ENCODE measurements at regions not wholly inside any gene's neighbourhood (a gene's known extent, or its start where the extent isn't known, plus 50 kb on each side); places are given as distances from the start of the nearest gene placed in this dataset.

DNA sequence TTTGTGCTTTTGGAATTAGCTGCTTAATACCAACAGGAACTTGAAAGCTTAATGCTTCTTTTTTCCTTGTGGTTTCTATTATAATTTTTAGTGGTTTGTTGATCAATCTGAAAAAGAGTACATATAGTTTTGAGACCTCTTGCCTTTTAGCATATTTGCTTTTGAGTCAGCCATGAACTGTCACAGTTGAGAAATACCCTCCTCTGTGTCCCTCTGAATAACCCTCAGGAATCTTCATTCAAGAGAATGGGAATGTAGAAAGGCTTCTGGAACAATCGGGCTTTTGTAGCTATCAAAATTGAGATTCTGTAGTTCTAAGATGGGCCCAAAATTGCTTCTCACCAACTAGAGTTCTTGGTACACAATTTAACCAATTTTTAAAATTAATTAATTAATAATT is 451.1 kb upstream of the TRIB2 start:
- H3K4me3 ChIP-seq (ENCODE audit: low read depth in 1 of 3, low read length in 3 of 3), result no peak overlapping the region
- H3K27me3 ChIP-seq (ENCODE audit: control insufficient read depth in 3 of 3, insufficient read depth in 3 of 3, low read length in 3 of 3), result no peaks in the 10 kb centered on the region
- DNase-seq (no peak), FAIRE-seq (no peak)
- no peak overlapping the region for H3K27ac ChIP-seq (ENCODE audit: low read depth in 1 of 3, low read length in 2 of 3)
- H3K9me3 ChIP-seq (ENCODE audit: control insufficient read depth in 2 of 2, insufficient read depth in 1 of 2, low read depth in 1 of 2, low read length in 1 of 2), result no peaks in the 10 kb centered on the region
- no peaks in the 10 kb centered on the region for H3K4me1 ChIP-seq (ENCODE audit: control insufficient read depth in 3 of 3, insufficient read depth in 2 of 3, low read depth in 1 of 3, low read length in 2 of 3)
- 76 to 94% (median 81%) methylated on average over 1 of the region's 1 CpG for WGBS, 3 donors
- H3K36me3 ChIP-seq (ENCODE audit: control insufficient read depth in 3 of 3, insufficient read depth in 2 of 3, low read depth in 1 of 3, low read length in 3 of 3), result no peaks in the 10 kb centered on the region

DNA sequence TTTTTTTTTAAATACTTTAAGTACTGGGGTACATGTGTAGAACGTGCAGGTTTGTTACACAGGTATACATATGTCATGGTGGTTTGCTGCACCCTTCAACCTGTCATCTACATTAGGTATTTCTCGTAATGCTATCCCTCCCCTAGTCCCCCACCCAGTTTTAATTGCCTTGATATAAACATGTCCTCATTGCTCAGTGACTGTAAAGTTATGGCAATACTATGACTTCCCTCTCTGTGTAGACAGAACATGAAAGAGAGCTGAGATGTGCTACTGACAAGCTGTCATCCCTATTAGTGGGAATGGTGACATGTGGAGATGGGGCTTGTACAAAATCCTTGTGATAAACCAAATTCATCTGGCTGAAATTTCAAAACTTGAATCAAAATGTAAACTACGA is 449.7 kb upstream of the TRIB2 start:
- H3K27ac ChIP-seq (ENCODE audit: low read depth in 1 of 3, low read length in 2 of 3), result no peak overlapping the region
- H3K36me3 ChIP-seq (ENCODE audit: control insufficient read depth in 3 of 3, insufficient read depth in 2 of 3, low read depth in 1 of 3, low read length in 3 of 3), result no peaks in the 10 kb centered on the region
- H3K27me3 ChIP-seq (ENCODE audit: control insufficient read depth in 3 of 3, insufficient read depth in 3 of 3, low read length in 3 of 3), result no peaks in the 10 kb centered on the region
- FAIRE-seq, result no peak
- DNase-seq, result no peak
- H3K9me3 ChIP-seq (ENCODE audit: control insufficient read depth in 2 of 2, insufficient read depth in 1 of 2, low read depth in 1 of 2, low read length in 1 of 2), result no peaks in the 10 kb centered on the region
- WGBS, 3 donors, result 74 to 89% (median 75%) methylated on average over 3 of the region's 3 CpGs
- H3K4me1 ChIP-seq (ENCODE audit: control insufficient read depth in 3 of 3, insufficient read depth in 2 of 3, low read depth in 1 of 3, low read length in 2 of 3), result no peaks in the 10 kb centered on the region
- no peak overlapping the region for H3K4me3 ChIP-seq (ENCODE audit: low read depth in 1 of 3, low read length in 3 of 3)

DNA sequence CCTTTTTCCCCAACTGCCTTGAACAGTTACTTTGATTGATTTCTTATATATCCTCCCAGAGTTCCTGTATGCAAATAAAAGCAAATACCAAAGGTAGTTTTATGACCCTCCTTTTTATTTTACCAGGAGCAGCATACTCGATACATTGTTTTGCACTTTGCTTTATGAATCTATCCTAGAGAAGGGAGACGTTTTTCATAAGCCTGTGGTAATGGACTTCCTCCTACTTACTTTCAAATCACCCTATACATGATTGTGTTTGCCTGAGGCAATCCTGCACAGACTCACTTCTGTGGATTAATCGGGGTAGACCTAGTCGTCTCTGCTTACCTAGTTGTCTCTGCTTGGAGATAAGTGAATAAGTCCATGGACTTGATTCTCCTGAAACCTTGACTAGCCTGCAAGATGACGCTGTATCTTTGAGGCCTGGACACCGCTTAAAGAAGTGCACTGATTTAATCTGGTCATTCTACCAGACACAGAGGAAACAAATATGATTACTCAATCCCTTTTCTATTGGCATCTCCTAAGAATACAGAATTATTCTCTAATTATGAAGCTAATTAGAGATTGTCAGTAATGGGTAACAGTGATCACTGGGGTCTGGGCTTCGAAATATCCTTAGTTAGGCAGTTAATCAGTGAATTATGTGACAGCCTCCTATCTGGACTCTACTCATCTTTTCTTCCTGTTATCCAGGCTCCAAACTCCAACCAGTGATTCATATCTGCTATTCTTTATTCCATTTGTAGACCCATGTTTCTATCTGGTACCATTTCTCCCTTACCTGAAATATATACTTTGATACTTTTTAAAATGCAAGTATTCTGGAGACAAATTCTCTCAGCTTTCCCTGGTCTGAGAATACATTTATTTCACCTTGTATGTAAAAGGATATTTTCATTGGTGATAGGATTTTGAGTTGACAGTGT is 447.4 kb upstream of the TRIB2 start:
- WGBS, 3 donors, result 55 to 72% (median 69%) methylated on average over 7 of the region's 7 CpGs
- Histone ChIP-seq H3K27me3 (ENCODE audit: control insufficient read depth in 3 of 3, insufficient read depth in 3 of 3, low read length in 3 of 3) (no peaks in the 10 kb centered on the region), H3K27ac (ENCODE audit: low read depth in 1 of 3, low read length in 2 of 3) (no peak overlapping the region), H3K4me1 (ENCODE audit: control insufficient read depth in 3 of 3, insufficient read depth in 2 of 3, low read depth in 1 of 3, low read length in 2 of 3) (no peaks in the 10 kb centered on the region), H3K36me3 (ENCODE audit: control insufficient read depth in 3 of 3, insufficient read depth in 2 of 3, low read depth in 1 of 3, low read length in 3 of 3) (no peaks in the 10 kb centered on the region), H3K4me3 (ENCODE audit: low read depth in 1 of 3, low read length in 3 of 3) (no peak overlapping the region), H3K9me3 (ENCODE audit: control insufficient read depth in 2 of 2, insufficient read depth in 1 of 2, low read depth in 1 of 2, low read length in 1 of 2) (no peaks in the 10 kb centered on the region)
- FAIRE-seq (no peak), DNase-seq (no peak)

GRCh38 chr2:12270876-12271588 is 445.7 kb upstream of the TRIB2 start:
- FAIRE-seq (no peak), DNase-seq (no peak)
- WGBS, 3 donors, result 31 to 56% (median 47%) methylated on average over 4 of the region's 4 CpGs
- Histone ChIP-seq H3K27me3 (ENCODE audit: control insufficient read depth in 3 of 3, insufficient read depth in 3 of 3, low read length in 3 of 3) (no peaks in the 10 kb centered on the region), H3K36me3 (ENCODE audit: control insufficient read depth in 3 of 3, insufficient read depth in 2 of 3, low read depth in 1 of 3, low read length in 3 of 3) (no peaks in the 10 kb centered on the region), H3K9me3 (ENCODE audit: control insufficient read depth in 2 of 2, insufficient read depth in 1 of 2, low read depth in 1 of 2, low read length in 1 of 2) (no peaks in the 10 kb centered on the region), H3K27ac (ENCODE audit: low read depth in 1 of 3, low read length in 2 of 3) (no peak overlapping the region), H3K4me1 (ENCODE audit: control insufficient read depth in 3 of 3, insufficient read depth in 2 of 3, low read depth in 1 of 3, low read length in 2 of 3) (no peaks in the 10 kb centered on the region), H3K4me3 (ENCODE audit: low read depth in 1 of 3, low read length in 3 of 3) (no peak overlapping the region)

DNA sequence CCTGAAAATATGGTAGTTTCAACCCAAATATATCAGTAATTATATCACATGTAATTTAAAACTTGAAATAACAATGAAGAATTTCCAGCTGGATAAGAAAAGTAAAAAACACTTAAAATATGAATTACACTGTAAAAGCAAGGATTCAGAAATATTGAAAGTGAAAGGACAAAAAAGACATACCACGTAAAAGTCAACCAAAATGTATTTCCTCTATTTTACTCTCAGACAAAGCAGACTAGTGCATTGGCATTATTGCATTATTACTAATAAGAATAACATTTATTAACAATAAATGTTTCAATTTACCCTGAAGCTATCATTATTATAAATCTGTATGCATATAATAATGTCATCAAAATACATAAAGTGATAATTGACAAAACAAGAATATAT is 445.1 kb upstream of the TRIB2 start:
- no peak overlapping the region for H3K27ac ChIP-seq (ENCODE audit: low read depth in 1 of 3, low read length in 2 of 3)
- no peaks in the 10 kb centered on the region for H3K36me3 ChIP-seq (ENCODE audit: control insufficient read depth in 3 of 3, insufficient read depth in 2 of 3, low read depth in 1 of 3, low read length in 3 of 3)
- H3K4me1 ChIP-seq (ENCODE audit: control insufficient read depth in 3 of 3, insufficient read depth in 2 of 3, low read depth in 1 of 3, low read length in 2 of 3), result no peaks in the 10 kb centered on the region
- DNase-seq, result no peak
- FAIRE-seq, result no peak
- WGBS, 3 donors, result 29 to 50% (median 40%) methylated on average over 1 of the region's 1 CpG
- no peaks in the 10 kb centered on the region for H3K9me3 ChIP-seq (ENCODE audit: control insufficient read depth in 2 of 2, insufficient read depth in 1 of 2, low read depth in 1 of 2, low read length in 1 of 2)
- H3K27me3 ChIP-seq (ENCODE audit: control insufficient read depth in 3 of 3, insufficient read depth in 3 of 3, low read length in 3 of 3), result no peaks in the 10 kb centered on the region
- H3K4me3 ChIP-seq (ENCODE audit: low read depth in 1 of 3, low read length in 3 of 3), result no peak overlapping the region

DNA sequence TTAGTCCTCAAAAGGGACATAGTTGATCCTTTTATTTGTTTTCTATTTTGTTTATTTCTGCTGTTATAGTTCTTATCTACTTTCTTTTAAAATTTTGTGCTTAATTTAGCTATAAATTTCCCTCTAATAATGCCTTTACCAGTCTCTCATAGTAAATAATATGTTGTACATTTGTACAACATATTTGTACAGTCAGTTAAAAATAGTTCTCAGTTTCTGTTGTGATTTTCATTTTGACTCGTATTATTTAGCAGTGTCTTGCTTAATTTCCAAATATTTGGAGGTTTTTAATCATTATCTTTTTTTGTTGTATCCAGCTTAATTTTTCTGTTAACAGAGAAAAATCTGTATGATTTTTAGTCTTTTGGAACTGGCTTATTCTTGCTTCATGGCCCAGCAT is 443.6 kb upstream of the TRIB2 start:
- H3K9me3 ChIP-seq (ENCODE audit: control insufficient read depth in 2 of 2, insufficient read depth in 1 of 2, low read depth in 1 of 2, low read length in 1 of 2), result no peaks in the 10 kb centered on the region
- no peak for DNase-seq
- H3K27ac ChIP-seq (ENCODE audit: low read depth in 1 of 3, low read length in 2 of 3), result no peak overlapping the region
- 6 to 50% (median 39%) methylated on average over 1 of the region's 1 CpG for WGBS, 3 donors
- H3K4me1 ChIP-seq (ENCODE audit: control insufficient read depth in 3 of 3, insufficient read depth in 2 of 3, low read depth in 1 of 3, low read length in 2 of 3), result no peaks in the 10 kb centered on the region
- no peak overlapping the region for H3K4me3 ChIP-seq (ENCODE audit: low read depth in 1 of 3, low read length in 3 of 3)
- H3K27me3 ChIP-seq (ENCODE audit: control insufficient read depth in 3 of 3, insufficient read depth in 3 of 3, low read length in 3 of 3), result no peaks in the 10 kb centered on the region
- peak; percentile 73 for FAIRE-seq
- H3K36me3 ChIP-seq (ENCODE audit: control insufficient read depth in 3 of 3, insufficient read depth in 2 of 3, low read depth in 1 of 3, low read length in 3 of 3), result no peaks in the 10 kb centered on the region

GRCh38 chr2:12274591-12274990 is 442.1 kb upstream of the TRIB2 start:
- Histone ChIP-seq H3K9me3 (ENCODE audit: control insufficient read depth in 2 of 2, insufficient read depth in 1 of 2, low read depth in 1 of 2, low read length in 1 of 2) (no peaks in the 10 kb centered on the region), H3K27me3 (ENCODE audit: control insufficient read depth in 3 of 3, insufficient read depth in 3 of 3, low read length in 3 of 3) (no peaks in the 10 kb centered on the region), H3K4me1 (ENCODE audit: control insufficient read depth in 3 of 3, insufficient read depth in 2 of 3, low read depth in 1 of 3, low read length in 2 of 3) (no peaks in the 10 kb centered on the region), H3K4me3 (ENCODE audit: low read depth in 1 of 3, low read length in 3 of 3) (no peak overlapping the region), H3K36me3 (ENCODE audit: control insufficient read depth in 3 of 3, insufficient read depth in 2 of 3, low read depth in 1 of 3, low read length in 3 of 3) (no peaks in the 10 kb centered on the region), H3K27ac (ENCODE audit: low read depth in 1 of 3, low read length in 2 of 3) (no peak overlapping the region)
- FAIRE-seq, result no peak
- 86 to 90% (median 89%) methylated on average over 1 of the region's 1 CpG for WGBS, 3 donors
- no peak for DNase-seq

- H3K9me3 ChIP-seq (ENCODE audit: control insufficient read depth in 2 of 2, insufficient read depth in 1 of 2, low read depth in 1 of 2, low read length in 1 of 2), result no peaks in the 10 kb centered on the region
- no peaks in the 10 kb centered on the region for H3K36me3 ChIP-seq (ENCODE audit: control insufficient read depth in 3 of 3, insufficient read depth in 2 of 3, low read depth in 1 of 3, low read length in 3 of 3)
- H3K4me1 ChIP-seq (ENCODE audit: control insufficient read depth in 3 of 3, insufficient read depth in 2 of 3, low read depth in 1 of 3, low read length in 2 of 3), result no peaks in the 10 kb centered on the region
- FAIRE-seq (no peak), DNase-seq (no peak)
- WGBS, 3 donors, result 54 to 75% (median 65%) methylated on average over 7 of the region's 7 CpGs
- H3K27me3 ChIP-seq (ENCODE audit: control insufficient read depth in 3 of 3, insufficient read depth in 3 of 3, low read length in 3 of 3), result no peaks in the 10 kb centered on the region
- no peak overlapping the region for H3K27ac ChIP-seq (ENCODE audit: low read depth in 1 of 3, low read length in 2 of 3)
- H3K4me3 ChIP-seq (ENCODE audit: low read depth in 1 of 3, low read length in 3 of 3), result no peak overlapping the region
Measured at GRCh38 chr2:12277241-12278034, 439.3 kb upstream of the TRIB2 start.
